ENCODE measurements at regions not wholly inside any gene's neighbourhood (a gene's known extent, or its start where the extent isn't known, plus 50 kb on each side); places are given as distances from the start of the nearest gene placed in this dataset.

DNA sequence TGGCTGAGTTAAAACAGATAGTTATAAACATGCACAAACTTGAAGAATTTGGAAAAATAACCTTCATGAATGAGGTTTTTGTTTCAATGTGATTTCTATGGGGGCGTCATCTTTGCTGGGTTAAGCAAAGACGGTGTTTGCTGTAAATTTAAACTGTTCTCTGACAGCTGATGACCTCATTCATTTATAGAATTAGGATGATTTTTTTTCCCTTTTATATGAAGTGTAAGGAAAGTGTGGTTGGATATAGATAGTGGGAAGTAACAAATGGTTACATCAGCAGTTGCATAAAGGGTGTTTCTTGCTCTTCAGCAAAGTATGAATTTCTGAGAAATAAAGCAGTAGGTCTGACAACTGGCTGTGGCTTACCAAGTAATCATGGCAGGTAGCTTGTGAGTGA lies 137.2 kb upstream of the CENPW start:
- ATAC-seq (ENCODE audit: low FRiP score in 2 of 2) (no peak), DNase-seq (no peak)
- H3K9me3 ChIP-seq, result no peaks in the 10 kb centered on the region
- 84 to 86% methylated on average over 2 of the region's 2 CpGs for WGBS, 2 donors
- no peaks in the 10 kb centered on the region for H3K36me3 ChIP-seq
- TF ChIP-seq POLR2A (IDR thresholded peaks at IDR 0.05) (no peak), POLR2AphosphoS5 (IDR thresholded peaks at IDR 0.05) (no peak), EP300 (IDR thresholded peaks at IDR 0.05) (no peak)
- TF ChIP-seq, protein P1, sequence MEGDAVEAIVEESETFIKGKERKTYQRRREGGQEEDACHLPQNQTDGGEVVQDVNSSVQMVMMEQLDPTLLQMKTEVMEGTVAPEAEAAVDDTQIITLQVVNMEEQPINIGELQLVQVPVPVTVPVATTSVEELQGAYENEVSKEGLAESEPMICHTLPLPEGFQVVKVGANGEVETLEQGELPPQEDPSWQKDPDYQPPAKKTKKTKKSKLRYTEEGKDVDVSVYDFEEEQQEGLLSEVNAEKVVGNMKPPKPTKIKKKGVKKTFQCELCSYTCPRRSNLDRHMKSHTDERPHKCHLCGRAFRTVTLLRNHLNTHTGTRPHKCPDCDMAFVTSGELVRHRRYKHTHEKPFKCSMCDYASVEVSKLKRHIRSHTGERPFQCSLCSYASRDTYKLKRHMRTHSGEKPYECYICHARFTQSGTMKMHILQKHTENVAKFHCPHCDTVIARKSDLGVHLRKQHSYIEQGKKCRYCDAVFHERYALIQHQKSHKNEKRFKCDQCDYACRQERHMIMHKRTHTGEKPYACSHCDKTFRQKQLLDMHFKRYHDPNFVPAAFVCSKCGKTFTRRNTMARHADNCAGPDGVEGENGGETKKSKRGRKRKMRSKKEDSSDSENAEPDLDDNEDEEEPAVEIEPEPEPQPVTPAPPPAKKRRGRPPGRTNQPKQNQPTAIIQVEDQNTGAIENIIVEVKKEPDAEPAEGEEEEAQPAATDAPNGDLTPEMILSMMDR (IDR thresholded peaks at IDR 0.05), result no peak
- no peak overlapping the region for H3K27ac ChIP-seq
- no peak overlapping the region for H3K4me3 ChIP-seq
- H3K4me1 ChIP-seq, result no peaks in the 10 kb centered on the region
- H3K27me3 ChIP-seq, result no peaks in the 10 kb centered on the region

DNA sequence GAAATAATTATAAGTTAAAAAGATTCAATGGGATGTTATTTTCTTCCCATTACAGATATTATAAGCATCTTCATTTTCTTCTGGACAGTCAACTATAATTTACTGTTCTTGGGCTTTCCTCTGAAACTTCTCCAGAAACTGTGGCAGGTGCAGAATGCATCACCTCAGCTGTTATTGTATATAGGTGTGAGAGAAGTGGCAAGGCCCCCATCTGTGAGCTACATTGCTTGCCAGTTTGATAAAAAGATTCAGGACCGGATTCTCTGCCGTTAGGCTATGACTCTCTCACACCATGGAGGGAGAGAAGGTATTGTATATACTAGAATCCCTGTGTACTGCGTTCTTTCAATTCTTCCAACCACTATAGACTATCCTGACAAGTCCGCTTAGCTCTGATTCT lies 135.8 kb upstream of the CENPW start:
- Histone ChIP-seq H3K27ac (no peak overlapping the region), H3K4me1 (no peaks in the 10 kb centered on the region), H3K4me3 (no peak overlapping the region), H3K36me3 (no peaks in the 10 kb centered on the region), H3K27me3 (no peaks in the 10 kb centered on the region), H3K9me3 (no peaks in the 10 kb centered on the region)
- ATAC-seq (ENCODE audit: low FRiP score in 2 of 2) (no peak), DNase-seq (no peak)
- TF ChIP-seq EP300 (IDR thresholded peaks at IDR 0.05) (no peak), POLR2A (IDR thresholded peaks at IDR 0.05) (no peak), POLR2AphosphoS5 (IDR thresholded peaks at IDR 0.05) (no peak)
- TF ChIP-seq, protein P1 (IDR thresholded peaks at IDR 0.05), result no peak
- 85 to 93% methylated on average over 4 of the region's 4 CpGs for WGBS, 2 donors

DNA sequence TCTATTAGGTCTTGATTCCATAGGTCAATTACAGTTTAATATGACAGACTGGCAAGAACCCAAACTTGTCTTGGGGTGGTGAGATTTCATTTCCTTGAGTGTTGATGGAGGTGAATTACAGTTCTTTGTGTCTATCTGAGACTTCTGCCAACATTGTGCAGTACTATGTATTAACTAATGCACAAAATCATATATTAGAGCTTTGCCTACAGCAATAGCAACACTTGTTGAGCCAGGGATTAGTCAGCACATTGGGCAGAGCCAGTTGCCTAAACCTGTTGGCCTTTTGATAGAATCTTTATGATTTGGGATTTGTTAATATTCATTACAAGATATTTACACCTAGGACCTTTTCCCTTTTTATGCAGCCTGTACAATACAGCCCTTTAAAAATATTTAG lies 135.3 kb upstream of the CENPW start:
- TF ChIP-seq POLR2AphosphoS5 (IDR thresholded peaks at IDR 0.05) (no peak), POLR2A (IDR thresholded peaks at IDR 0.05) (no peak), EP300 (IDR thresholded peaks at IDR 0.05) (no peak)
- TF ChIP-seq, protein P1 (IDR thresholded peaks at IDR 0.05), result no peak

DNA sequence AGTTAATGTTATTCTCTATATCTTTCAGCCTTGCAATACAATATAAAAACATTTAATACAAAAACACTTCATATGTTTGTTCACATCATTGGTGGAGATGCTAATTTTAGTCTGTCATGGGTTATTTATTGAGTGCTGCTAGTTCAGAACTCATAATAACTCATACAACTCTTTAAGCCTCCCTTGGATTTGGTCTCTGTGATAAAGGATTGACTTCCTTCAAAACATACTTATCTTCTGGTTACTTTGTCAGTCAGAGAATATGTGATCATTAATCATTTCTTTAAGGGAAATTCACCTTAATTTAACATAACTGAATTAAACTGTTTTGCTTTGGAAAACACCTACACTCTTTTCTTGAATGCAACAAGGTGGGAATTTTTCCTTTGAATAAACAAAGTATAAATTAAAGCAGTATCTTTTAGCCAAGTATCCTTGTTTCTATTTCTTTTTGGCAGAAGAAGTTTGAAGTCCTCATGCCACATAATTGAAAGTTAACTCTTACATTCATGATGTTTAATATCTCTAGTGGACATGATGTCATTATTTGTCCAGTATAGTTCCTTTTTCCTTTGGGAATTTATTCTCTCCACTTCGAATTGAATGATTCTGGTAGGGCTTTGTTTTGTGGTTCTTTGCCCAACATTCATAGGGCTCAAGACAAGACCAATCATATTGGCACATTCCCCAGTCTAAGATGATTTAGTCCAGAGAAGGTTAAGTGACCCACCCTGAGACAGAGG lies 133.2 kb upstream of the CENPW start:
- no peak for ATAC-seq (ENCODE audit: low FRiP score in 2 of 2)
- no peak overlapping the region for H3K27ac ChIP-seq
- no peak for DNase-seq
- H3K27me3 ChIP-seq, result no peaks in the 10 kb centered on the region
- no peak overlapping the region for H3K4me3 ChIP-seq
- TF ChIP-seq POLR2AphosphoS5 (IDR thresholded peaks at IDR 0.05), result no peak
- TF ChIP-seq POLR2A (IDR thresholded peaks at IDR 0.05), result no peak
- TF ChIP-seq, protein P1 (IDR thresholded peaks at IDR 0.05), result no peak
- TF ChIP-seq EP300 (IDR thresholded peaks at IDR 0.05), result no peak
- no peaks in the 10 kb centered on the region for H3K9me3 ChIP-seq
- H3K4me1 ChIP-seq, result no peaks in the 10 kb centered on the region
- H3K36me3 ChIP-seq, result no peaks in the 10 kb centered on the region
- 41 to 54% methylated on average over 1 of the region's 1 CpG for WGBS, 2 donors

More for the DNA sequence above, 135.3 kb upstream of the CENPW start:
- no peaks in the 10 kb centered on the region for H3K36me3 ChIP-seq
- ATAC-seq (ENCODE audit: low FRiP score in 2 of 2) (no peak), DNase-seq (no peak)
- H3K27ac ChIP-seq, result no peak overlapping the region
- H3K27me3 ChIP-seq, result no peaks in the 10 kb centered on the region
- no peak overlapping the region for H3K4me3 ChIP-seq
- no peaks in the 10 kb centered on the region for H3K9me3 ChIP-seq
- no peaks in the 10 kb centered on the region for H3K4me1 ChIP-seq
